HUDEP-2 (cell line): ENCODE measurements at regions not wholly inside any gene's neighbourhood (a gene's known extent, or its start where the extent isn't known, plus 50 kb on each side); places are given as distances from the start of the nearest gene placed in this dataset.
"Not testable (repeated sequence)": the region's sequence is repeated elsewhere in the genome, so short reads cannot be mapped to it uniquely, and the experiment has no call there.

Experiments used
- DNase-seq, 76 experiments: peaks; one replicate each; lab custom pipeline; 2025; ENCODE audit not compliant: unreplicated experiment in 76 of 76; lab: John Stamatoyannopoulos, UW

DNA sequence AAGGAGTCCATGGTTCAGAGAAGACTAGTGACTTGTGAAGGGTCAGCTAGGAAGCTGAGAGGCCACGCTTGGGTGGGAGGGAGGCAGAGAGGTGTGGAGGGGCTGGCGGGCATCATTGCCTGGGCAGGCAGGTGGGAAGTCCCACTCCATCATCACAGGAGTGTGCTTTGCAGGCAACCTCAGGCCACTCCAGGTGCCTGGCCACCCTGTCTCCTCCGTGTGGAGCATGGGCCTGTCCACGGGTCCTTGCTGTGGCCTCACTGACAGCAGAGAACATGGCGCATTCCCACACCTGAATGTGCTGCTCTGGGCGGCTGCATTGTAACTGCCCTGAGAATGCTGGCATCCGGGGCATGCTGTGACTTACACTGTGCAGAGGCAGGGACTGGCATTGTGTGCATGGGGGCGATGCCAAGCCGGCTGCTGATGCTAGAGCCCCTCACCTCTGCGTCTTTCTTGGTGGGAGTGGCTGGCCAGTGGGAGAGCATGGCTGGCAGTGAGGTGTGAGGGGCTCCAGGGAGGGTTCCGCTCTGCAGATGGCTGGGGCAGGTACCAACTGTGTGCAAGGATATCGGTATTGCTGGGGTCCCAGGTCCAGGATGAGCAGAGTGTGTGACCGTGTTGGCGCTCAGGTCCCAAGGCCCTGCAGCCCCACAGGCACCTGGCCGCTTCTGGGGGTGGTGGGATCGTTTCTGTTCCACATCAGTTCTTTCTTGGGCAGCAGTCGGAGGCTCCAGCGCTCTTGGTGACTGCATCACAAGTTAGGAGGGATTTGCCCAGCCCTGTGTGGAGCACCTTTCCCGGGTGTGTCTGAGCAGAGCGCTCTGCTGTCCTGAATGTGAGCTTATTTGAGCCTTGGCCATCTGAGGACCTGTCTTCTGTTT, 94.8 kb downstream of the NPIPB11 start:
- DNase-seq, result no peak

DNA sequence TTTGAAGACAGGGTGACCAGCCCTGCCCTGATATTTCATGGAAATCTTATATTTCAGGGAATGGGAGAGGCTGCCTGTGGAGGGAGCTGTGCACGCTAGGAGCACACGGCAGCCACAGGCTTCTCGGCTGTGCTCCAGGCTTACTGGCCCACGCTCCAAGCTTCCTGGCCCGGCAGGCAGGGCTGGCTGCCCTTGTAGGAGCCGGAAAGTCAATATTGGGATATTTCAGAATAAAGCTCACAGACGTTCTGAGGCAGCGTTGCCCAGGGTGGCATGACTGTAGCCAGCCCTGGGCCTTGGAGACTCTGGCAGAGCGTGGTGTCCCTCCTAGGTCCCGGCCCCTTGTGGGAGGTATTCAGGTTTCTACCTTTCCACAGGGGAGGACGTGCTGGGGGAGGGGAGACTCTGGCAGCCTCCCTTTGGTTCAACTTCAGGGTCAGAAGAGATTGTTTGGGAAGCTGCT, 95.6 kb downstream of the NPIPB11 start:
- DNase-seq, result no peak

DNA sequence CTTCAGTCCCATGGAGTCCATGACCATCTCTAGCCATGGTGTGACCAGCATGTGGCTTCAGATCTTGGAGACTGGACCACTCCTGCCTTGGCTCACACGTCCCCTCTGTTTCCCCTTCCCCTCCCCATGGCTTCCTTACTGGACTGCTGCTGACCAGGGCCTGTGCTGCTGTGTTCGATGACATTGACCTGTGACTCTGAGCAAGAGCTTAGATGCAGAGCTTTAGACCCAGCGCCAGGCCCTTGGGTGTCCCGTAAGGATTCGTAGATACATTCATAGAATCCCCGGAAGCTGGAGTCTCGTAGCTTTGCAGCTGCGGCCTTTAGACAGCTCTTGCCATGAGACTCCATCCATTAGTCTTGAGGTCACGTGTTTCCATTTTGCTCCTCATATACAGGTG, 96.3 kb downstream of the NPIPB11 start:
- not testable (repeated sequence) for DNase-seq

DNA sequence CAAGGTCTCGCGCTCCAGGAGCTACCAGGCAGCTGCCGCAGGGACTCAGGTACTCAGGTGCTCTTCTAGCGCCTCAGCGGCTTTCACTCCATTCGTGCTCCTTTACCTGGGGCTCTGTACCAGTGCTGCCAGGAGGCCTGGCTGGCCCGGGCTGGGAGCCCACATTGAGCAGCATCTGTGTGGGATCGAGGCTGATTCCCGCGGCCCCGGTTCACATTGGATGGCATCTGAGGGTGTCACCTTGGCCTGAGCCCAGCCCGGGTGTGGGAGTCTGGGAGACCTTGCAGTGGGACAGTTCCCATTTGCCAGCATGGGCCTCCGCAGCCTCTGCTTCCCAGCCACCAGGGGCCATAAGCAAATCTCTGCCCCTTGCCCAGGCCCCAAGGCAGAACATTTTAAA, 96.9 kb downstream of the NPIPB11 start:
- DNase-seq, result not testable (repeated sequence)

DNA sequence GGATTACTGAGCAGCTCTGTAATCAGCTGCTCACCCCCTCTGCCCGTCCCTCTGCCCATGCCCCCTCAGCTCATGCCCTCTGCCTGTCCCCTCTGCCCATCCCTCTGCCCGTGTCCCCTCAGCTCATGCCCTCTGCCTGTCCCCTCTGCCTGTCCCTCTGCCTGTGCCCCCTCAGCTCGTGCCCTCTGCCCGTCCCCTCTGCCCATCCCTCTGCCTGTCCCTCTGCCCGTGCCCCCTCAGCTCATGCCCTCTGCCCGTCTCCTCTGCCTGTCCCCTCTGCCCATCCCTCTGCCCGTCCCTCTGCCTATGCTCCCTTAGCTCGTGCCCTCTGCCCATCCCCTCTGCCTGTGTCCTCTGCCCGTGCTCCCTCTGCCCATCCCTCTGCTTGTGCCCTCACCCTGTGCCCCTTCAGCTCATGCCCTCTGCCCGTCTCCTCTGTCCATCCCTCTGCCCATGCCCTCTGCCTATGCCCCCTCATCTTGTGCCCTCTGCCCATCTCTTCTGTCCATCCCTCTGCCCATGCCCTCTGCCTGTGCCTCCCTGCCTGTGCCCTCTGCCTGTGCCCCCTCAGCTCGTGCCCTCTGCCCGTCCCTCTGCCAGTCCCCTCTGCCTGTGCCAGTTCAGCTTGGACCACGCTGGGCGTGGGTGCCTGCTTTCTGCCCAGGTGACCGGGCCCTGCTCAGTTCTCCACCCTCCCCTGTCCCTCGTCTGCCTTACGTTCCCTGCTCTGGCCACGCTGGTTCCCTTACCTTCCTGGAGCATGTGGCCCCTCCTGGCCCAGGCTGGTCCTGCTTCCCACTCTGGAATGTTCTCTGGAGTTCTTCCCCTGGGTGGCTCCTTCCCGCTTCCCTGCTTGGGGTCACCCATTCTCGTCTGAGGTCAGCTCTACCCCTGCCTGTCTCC, 97.6 kb downstream of the NPIPB11 start:
- no peak for DNase-seq

DNA sequence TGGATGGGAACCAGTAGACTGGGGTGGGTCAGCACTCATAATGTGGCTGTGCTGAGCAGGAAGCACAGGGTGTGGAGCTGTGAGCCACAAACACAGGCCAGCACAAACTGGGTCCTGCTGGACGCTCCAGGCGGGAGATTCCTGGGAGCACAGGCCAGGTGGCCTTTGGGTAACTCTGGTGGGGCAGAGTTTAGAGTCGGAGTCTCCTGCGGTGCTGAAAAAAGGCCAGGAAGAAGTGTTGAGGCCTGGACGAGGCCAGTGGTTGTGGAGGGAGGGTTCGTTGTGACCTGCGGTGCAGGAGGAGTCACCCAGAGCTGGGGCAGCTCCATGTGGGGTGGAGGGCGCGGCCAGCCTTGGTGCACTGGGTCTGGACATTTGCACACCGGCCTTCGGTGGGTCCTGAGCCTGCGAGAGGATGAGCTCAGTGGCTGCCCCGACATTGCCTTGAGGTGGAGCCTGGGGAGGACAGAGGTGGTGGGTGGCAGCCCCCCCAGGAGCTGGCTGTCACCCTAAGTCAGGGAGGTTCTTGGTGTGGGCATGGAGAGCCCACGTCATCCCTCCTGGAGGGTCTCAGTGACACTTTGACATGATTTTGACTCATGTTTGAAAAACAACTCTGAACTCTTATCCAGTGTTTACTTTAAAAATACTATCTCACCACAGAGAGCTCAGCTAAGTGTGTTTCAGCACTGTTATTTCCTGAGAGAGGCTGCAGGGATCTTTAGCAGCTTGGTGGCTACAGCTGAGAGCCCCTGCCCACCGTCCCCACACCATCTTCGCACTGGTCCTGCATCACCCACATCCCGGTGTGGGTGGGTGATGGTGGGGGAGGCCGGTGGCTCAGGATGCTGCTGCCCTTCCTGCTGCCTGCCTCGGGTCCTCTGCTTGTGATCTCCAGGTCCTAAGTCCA, 98.7 kb downstream of the NPIPB11 start:
- DNase-seq, result no peak

DNA sequence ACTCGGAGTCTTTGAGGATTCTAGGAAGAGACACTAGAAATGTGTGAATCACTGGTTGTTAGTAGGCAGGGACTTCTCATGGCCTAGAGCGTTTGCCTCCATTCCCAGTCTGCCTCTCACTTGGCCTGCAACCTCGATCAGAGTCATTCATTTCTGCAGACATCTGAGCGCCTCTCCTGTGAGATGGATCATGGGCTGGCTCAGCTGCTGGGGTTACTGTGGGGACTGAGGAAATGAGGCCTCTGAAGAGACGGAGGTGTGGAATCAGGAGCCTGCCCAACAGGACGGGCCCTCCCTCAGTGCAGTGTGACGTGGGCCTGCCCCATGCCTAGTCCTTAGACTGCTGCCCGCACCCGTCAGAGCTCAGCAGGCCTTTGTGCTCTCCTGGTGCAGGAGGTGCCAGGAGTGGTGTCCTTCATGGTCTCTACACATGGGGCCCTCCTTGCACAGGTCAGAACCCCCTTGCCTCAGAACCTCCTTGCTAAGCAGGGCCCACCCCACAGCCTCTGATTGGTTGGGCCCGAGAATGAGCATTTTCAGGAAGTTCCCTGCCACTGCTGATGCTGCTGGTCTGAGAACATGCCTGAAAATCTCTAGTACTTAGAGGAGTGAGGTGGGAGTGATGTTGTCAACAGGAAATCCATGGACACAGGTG, 99.4 kb downstream of the NPIPB11 start:
- DNase-seq, result no peak

DNA sequence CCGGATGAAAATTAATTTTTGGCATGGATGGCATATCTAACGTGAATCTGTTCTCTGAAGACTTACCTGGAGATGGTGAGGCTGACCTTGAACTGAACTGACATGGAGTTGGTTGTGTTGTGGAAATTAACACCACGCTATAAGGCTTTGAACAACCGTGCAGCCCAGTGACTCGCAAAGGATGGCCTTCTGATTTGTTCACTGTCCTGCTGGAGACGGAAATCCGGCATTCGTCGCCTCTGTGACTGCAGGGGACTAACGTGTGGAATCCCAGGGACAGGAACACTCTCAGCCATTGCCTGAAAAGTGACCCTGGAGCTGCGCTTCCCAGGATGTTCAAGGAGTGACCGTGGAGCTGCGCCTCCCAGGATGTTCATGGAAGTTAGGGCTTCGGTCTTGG, 100.3 kb downstream of the NPIPB11 start:
- no peak for DNase-seq

DNA sequence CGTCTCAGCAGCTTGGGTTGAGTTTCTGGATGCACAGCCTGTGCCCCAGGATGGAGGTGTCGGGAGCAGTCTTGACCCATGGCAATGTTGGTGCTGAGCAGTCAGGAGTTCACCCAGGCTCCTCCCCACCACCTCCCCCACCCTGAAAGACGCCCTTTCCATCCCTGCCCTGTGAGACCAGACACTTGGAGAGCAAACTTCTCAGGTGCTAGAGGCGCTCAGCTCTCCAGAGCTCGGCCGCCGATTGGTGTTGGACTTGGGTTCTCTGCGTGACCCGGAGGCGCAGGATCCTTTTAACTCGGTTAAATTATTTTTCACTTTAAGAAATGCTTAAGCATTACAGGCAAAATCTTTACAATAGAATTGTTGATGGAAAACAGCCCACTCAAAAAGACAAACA, 101.5 kb downstream of the NPIPB11 start:
- DNase-seq, result not testable (repeated sequence)

DNA sequence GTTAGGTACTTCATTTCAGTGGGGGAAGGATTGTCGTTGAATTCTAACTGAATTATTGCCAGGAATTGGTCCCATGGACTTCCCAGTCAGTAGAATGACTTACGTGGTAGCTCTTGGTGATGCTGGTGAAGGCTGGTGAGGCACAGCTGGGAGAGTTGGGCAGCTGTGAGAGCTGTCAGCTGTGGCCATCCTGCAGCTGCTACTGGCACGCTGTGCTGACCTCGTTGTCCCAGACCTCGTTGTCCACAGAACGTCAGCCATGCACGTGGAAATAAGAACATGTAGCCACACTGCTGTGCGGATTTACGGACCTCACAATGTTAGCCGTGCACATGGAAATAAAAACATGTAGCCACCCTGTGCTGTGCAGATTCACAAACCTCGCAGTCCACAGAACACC, 102.3 kb downstream of the NPIPB11 start:
- no peak for DNase-seq

DNA sequence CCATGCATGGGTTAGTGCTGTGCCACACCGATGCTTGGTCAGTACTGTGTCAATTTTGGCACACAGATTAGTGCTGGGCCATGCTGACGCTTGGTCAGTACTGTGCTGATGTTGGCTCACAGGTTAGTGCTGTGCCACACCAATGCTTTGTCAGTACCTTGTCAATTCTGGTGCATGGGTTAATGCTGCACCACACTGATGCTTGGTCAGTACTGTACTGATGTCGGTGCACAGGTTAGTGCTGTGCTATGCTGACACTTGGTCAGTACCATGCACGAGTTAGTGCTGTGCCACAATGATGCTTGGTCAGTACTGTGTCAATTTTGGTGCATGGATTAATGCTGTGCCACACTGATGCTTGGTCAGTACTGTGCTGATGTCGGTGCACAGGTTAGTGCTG, 103.0 kb downstream of the NPIPB11 start:
- DNase-seq, result no peak

DNA sequence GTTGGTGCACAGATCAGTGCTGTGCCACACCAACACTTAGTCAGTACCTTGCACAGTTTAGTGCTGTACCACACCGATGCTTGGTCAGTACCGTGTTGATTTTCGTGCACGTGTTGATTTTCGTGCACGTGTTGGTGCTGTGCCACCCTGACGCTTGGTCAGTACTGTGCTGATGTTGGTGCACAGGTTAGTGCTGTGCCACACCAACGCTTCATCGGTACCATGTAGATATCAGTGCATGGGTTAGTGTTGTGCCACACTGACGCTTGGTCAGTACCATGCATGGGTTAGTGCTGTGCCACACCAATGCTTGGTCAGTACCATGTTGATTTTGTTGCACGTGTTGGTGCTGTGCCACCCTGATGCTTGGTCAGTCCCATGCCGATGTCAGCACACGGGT, 103.5 kb downstream of the NPIPB11 start:
- no peak for DNase-seq

DNA sequence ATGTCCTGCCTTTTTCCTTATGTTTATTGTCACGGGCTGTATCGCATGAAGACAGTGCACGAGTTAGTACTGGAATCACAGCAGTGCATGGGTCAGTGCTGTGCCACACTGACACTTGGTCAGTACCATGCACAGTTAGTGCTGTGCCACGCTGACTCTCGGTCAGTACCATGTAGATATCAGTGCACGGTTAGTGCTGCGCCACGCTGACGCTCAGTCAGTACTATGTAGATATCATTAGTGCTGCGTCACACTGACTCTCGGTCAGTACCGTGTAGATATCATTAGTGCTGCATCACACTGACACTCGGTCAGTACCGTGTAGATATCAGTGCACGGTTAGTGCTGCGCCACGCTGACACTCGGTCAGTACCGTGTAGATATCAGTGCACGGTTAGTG, 104.1 kb downstream of the NPIPB11 start:
- DNase-seq, result not testable (repeated sequence)

DNA sequence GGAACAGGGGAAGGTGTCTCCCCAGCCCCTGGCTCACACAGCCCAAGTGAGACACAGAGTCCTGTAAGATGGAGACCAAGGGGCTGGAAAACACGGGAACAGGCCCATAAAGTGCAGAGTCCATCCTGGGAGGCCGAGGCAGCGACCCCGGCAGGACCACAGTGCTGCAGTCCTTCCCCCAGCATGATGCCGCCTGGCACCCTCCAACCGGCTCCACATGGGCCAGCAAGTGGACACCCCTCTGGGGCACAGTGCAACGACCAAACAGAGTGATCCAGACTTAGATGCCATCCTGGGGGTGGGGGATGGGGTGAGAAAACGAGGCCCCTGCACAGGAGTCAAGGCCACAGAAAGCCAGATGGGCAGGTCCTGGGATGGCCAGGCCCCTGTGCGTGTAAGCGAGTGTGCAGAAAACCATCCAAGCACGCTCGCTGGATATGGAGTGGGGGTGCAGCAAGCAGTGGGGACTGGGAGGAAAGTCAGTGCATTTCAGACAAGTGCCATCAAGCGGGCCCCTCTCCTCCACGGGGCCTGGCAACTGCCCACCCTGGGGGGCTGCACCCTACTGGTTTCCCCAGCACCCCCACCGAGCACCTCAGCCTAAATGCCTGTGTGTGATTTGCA, 104.7 kb downstream of the NPIPB11 start:
- not testable (repeated sequence) for DNase-seq

DNA sequence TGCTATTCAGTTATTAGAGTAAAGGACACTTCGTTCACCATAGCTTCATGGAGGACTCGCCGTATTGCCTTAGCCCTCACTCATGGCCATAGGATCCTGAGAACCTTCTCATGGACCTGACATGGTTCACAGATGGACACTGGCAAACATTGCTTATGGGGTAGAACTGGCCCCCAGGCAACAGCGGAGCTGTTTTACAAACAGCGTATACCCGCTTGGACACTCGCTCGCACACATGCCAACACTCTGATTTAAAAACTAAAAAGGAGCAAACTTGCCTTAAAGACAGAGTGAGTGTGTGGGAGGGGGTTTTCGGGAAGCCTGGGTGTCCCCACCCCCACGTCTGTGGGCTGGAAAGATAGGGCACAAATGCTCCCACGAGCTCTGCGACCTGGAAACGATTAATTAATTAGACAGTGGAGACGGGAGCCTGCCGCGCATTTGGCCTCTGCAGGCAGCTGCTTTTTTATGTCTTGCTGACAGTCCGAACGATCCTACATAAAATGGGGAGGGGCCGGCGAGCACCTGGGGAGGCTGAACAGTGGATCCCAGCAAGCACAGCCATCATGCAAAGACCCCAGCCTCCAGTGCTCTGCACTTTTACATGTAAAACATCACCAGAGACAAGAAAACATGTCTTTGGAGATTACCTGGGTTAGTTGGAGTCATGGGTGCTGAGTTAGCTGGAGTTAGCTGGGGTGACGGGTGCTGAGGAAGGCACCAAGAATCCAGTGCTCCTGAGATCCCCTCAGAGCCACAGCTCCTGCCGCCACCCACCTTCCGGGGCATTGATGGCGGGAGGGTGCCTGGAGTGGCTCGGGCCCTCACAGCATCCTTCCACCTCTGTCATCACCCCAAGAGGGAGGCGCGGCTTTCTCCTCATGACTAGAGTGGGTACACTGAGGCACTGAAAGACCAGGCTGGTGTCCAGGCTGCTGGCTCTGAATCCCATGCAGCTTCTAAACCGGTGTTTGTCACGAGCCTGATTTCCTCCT, 105.7 kb downstream of the NPIPB11 start:
- DNase-seq, result not testable (repeated sequence)

DNA sequence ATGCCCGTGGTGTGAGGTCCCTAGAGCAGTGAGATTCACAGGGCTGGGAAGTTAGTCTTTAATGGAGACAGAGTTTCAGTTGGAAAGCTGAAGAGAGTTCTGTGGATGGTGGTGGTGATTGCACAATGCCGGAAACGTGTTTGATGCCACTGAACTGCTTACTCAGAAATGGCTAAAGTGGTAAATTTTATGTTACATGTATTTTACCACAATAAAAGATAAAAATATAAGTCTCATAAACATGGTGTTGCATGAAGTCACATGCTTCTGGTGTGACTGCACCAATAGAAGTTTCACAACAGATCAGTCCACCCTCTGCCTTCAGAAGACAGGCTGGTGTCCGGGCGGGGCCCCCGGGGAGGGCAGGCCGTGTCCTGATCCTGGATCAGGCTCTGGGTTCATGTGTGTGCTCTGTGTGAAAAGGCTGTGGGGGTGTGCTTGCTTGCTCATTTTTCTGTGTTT, 106.5 kb downstream of the NPIPB11 start:
- peak in 32 of 76 experiments; percentile 2 to 40 (median 22) for DNase-seq

DNA sequence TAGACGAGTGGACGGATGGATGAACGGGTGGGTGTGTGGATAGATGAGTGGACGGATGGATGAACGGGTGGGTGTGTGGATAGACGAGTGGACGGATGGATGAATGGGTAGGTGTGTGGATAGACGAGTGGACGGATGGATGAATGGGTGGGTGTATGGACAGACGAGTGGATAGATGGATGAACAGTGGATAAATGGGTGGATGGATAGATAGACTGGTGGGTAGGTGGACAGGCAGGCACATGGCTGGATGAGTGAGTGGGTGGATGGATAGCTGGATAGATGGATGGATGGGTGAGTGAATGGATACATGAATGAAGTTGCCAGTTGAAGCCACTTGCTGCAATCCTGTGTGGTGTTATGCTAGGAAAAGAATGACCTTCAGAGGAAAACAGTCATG, 107.5 kb downstream of the NPIPB11 start:
- not testable (repeated sequence) for DNase-seq

DNA sequence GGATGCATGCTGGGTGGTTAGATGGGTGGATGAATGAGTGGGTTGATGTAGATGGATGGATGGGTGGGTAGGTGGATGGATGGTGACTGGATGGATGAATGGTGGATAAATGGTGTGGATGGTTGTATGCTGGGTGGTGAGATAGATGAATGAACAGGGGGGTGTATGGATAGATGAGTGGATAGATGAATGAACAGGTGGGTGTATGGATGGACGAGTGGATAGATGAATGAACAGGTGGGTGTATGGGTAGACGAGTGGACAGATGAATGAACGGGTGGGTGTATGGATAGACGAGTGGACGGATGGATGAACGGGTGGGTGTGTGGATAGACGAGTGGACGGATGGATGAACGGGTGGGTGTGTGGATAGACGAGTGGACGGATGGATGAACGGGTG, 108.2 kb downstream of the NPIPB11 start:
- DNase-seq, result not testable (repeated sequence)
